HCT116 (cell line): ENCODE measurements at regions not wholly inside any gene's neighbourhood (a gene's known extent, or its start where the extent isn't known, plus 50 kb on each side); places are given as distances from the start of the nearest gene placed in this dataset.

Experiments
- ATAC-seq: fragments of 200-7000 bp; cut with Tn5 transposase; 2 replicates; pipeline ENCODE4 v1.9.1; 2020; ENCODE audit warnings: mild to moderate bottlenecking, moderate library complexity
- BruUV-seq: library from RNA; stranded (reverse); fragments of 400-500 nt; replicated peaks from 2 replicates; lab custom pipeline; 2021; lab: Mats Ljungman, UMichigan
- CTCF ChIA-PET: fragments of 300-600 bp; sonication (Branson Sonifier 250); formaldehyde crosslinking; loops from one replicate; lab custom pipeline; 2021; ENCODE audit warnings: antibody characterized with exemption; lab: Charles Lee
- POLR2A ChIA-PET: fragments of 300-600, 350-600 bp; sonication (Branson Sonifier 250); formaldehyde crosslinking; loops from one replicate; lab custom pipeline; 2021; ENCODE audit warnings: antibody characterized with exemption; lab: Charles Lee
- RAD21 ChIA-PET, 2 experiments: fragments of 300-600 bp; sonication (Branson Sonifier 250); formaldehyde crosslinking; loops; one replicate each; lab custom pipeline; 2023; ENCODE audit warnings: low total read pairs in 2 of 2; ENCODE audit not compliant: uncharacterized antibody in 2 of 2, unreplicated experiment in 2 of 2, low non-redundant PET in 1 of 2; lab: Charles Lee
- DNase-seq: peaks from one replicate; pipeline ENCODE4 v3.0.0-alpha.2; 2010; ENCODE audit warnings: low read depth, low spot score
- H2AFZ ChIP-seq: fragments of 200-600 bp; shearing (Covaris generic), sonication (generic); 2 replicates; pipeline ENCODE4 v1.6.1; 2017; ENCODE audit warnings: low read depth, mixed run types, mixed read lengths, antibody characterized with exemption, low read length; ENCODE audit not compliant: poor library complexity, severe bottlenecking
- H3K27ac ChIP-seq: 2 replicates; pipeline ENCODE4 v1.5.1; 2012; ENCODE audit warnings: low read depth, low read length
- H3K27me3 ChIP-seq: fragments of 200-600 bp; sonication (generic); 2 replicates; pipeline ENCODE4 v1.6.1; 2016; ENCODE audit warnings: mixed run types, low read length, mixed read lengths; ENCODE audit not compliant: insufficient read depth
- H3K36me3 ChIP-seq, 2 experiments: fragments of 200-500 bp in 1 of 2; fragments of 200-600 bp in 1 of 2; sonication (Bioruptor generic) in 1 of 2; sonication (generic) in 1 of 2; 2 replicates each; pipeline versions ENCODE4 v1.5.1 to v1.6.1; 2014 to 2016; ENCODE audit warnings: low read length in 2 of 2, inconsistent platforms in 1 of 2, mixed read lengths in 1 of 2, mixed run types in 1 of 2; ENCODE audit not compliant: insufficient read depth in 2 of 2, control insufficient read depth in 1 of 2
- H3K4me1 ChIP-seq, 2 experiments: fragments of 200-600 bp in 1 of 2; sonication (generic) in 1 of 2; 2 replicates each; pipeline versions ENCODE4 v1.5.1 to v1.6.1; 2012 to 2017; ENCODE audit warnings: low read length in 2 of 2, inconsistent platforms in 1 of 2, mild to moderate bottlenecking in 1 of 2, mixed read lengths in 1 of 2, mixed run types in 1 of 2, moderate library complexity in 1 of 2; ENCODE audit not compliant: insufficient read depth in 2 of 2, control insufficient read depth in 1 of 2
- H3K4me2 ChIP-seq: fragments of 200-600 bp; sonication (generic); 2 replicates; pipeline ENCODE4 v1.6.1; 2017; ENCODE audit warnings: mixed run types, low read length, mixed read lengths
- H3K4me3 ChIP-seq, 2 experiments: fragments of 200-600 bp in 1 of 2; sonication (generic) in 1 of 2; replicated peaks in 1 of 2; 2 replicates each; pipeline ENCODE4 v1.5.1; 2011 to 2016; ENCODE audit warnings: low read length in 2 of 2, control low read depth in 1 of 2, low read depth in 1 of 2, mild to moderate bottlenecking in 1 of 2, mixed read lengths in 1 of 2, mixed run types in 1 of 2
- H3K79me2 ChIP-seq: fragments of 200-600 bp; sonication (generic); 2 replicates; pipeline ENCODE4 v1.6.1; 2017; ENCODE audit warnings: mild to moderate bottlenecking, mixed run types, low read length, moderate library complexity, mixed read lengths; ENCODE audit not compliant: insufficient read depth
- H3K9ac ChIP-seq: fragments of 200-600 bp; sonication (generic); 2 replicates; pipeline ENCODE4 v1.6.1; 2016; ENCODE audit warnings: low read length, mixed read lengths
- H3K9me2 ChIP-seq: fragments of 200-600 bp; sonication (generic), shearing (Covaris generic); 2 replicates; pipeline ENCODE4 v1.6.1; 2017; ENCODE audit warnings: mixed run types, mild to moderate bottlenecking, moderate library complexity; ENCODE audit not compliant: insufficient read depth
- H3K9me3 ChIP-seq, 2 experiments: fragments of 200-500 bp in 1 of 2; fragments of 200-600 bp in 1 of 2; sonication (Bioruptor generic) in 1 of 2; sonication (generic) in 1 of 2; 2 replicates each; pipeline ENCODE4 v1.6.1; 2014 to 2017; ENCODE audit warnings: low read length in 2 of 2, mixed read lengths in 2 of 2, inconsistent platforms in 1 of 2, low read depth in 1 of 2, mild to moderate bottlenecking in 1 of 2, mixed run types in 1 of 2, moderate library complexity in 1 of 2; ENCODE audit not compliant: control insufficient read depth in 1 of 2, insufficient read depth in 1 of 2
- H4K20me1 ChIP-seq: fragments of 200-600 bp; sonication (generic), shearing (Covaris generic); 2 replicates; pipeline ENCODE4 v1.6.1; 2017; ENCODE audit warnings: mixed run types, mild to moderate bottlenecking, moderate library complexity; ENCODE audit not compliant: insufficient read depth
- CBX3 ChIP-seq: IDR thresholded peaks from 2 replicates; pipeline ENCODE4 v1.6.1; 2012; ENCODE audit warnings: low read depth
- EGR1 ChIP-seq: IDR thresholded peaks from 2 replicates; pipeline ENCODE4 v1.6.1; 2012; ENCODE audit warnings: low read depth
- EZH2 ChIP-seq: fragments of 200-600 bp; sonication (generic); IDR thresholded peaks from 2 replicates; pipeline ENCODE4 v1.6.1; 2017; ENCODE audit warnings: antibody characterized with exemption, mixed run types
- POLR2AphosphoS5 ChIP-seq: IDR thresholded peaks from 2 replicates; pipeline ENCODE4 v1.6.1; 2011; ENCODE audit warnings: mild to moderate bottlenecking, low read depth, low read length, moderate library complexity
- SIN3A ChIP-seq: IDR thresholded peaks from 2 replicates; pipeline ENCODE4 v1.6.1; 2012; ENCODE audit warnings: low read depth
- SRF ChIP-seq: IDR thresholded peaks from 2 replicates; pipeline ENCODE4 v1.6.1; 2012; ENCODE audit warnings: low read depth
- intact Hi-C: fragments of 100-400 bp; cut with micrococcal nuclease; formaldehyde crosslinking; loops from 2 replicates; pipeline ENCODE4 v1.10.0; 2022
- TF ChIP-seq, protein P1 (sequence below): IDR thresholded peaks from 2 replicates; pipeline ENCODE4 v1.6.1; 2012
- TF ChIP-seq, protein P2 (sequence below): IDR thresholded peaks from 2 replicates; pipeline ENCODE4 v1.6.1; 2011; ENCODE audit warnings: mild to moderate bottlenecking, low read length, moderate library complexity; ENCODE audit not compliant: insufficient replicate concordance; ENCODE audit errors: extremely low read depth

DNA sequence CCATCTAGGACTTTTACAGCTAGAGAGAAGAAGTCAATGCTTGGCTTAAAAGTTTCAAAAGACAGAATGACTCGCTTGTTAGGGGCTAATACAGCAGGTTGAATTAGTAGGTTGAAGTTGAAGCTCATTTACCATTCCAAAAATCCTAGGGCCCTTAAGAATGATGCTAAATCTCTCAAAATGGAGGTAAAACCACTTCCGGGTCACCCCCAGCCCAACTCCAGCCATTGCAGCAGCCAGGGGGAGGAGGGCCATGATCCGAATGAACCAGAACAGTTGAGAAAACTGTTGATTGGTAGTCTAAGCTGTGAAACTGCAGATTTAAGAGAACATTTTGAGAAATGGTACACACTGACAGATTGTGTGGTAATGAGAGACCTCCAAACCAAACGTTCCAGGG, 245.4 kb downstream of the HNRNPD start (continued):
- TF ChIP-seq, protein P1, sequence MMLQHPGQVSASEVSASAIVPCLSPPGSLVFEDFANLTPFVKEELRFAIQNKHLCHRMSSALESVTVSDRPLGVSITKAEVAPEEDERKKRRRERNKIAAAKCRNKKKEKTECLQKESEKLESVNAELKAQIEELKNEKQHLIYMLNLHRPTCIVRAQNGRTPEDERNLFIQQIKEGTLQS: no peak
- TF ChIP-seq POLR2AphosphoS5: no peak

DNA sequence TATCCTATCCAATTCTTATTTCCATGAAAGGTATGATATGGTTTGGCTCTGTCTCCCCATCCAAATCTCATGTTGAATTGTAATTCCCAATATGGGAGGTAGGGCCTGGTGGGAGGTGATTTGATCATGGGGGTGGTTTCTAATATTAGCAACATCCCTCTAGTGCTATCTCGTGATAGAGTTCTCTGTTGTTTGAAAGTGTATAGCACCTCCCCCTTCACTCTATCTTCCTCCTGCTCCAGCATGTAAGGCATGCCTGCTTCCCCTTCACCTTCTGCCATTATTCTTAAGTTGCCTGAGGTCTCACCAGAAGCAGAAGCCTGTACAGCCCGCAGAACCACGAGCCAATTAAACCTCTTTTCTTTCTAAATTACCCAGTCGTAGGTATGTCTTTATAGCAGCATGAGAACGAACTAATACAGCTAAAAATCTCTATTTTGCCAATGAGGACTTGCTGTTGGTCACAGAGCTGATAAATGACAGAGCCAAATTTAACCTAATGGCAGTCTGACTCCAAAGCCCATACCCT, 247.2 kb downstream of the HNRNPD start:
- CTCF ChIA-PET: no interaction called here
- peaks cover 30% of the 10 kb centered on the region for H3K27me3 ChIP-seq
- H3K27ac ChIP-seq: no peak overlapping the region
- RAD21 ChIA-PET: no interaction called here
- intact Hi-C loops: no loop called here
- POLR2A ChIA-PET: no interaction called here
- H3K4me1 ChIP-seq: no peaks in the 10 kb centered on the region
- no peaks in the 10 kb centered on the region for H3K36me3 ChIP-seq
- TF ChIP-seq SIN3A: no peak
- TF ChIP-seq, protein P2, sequence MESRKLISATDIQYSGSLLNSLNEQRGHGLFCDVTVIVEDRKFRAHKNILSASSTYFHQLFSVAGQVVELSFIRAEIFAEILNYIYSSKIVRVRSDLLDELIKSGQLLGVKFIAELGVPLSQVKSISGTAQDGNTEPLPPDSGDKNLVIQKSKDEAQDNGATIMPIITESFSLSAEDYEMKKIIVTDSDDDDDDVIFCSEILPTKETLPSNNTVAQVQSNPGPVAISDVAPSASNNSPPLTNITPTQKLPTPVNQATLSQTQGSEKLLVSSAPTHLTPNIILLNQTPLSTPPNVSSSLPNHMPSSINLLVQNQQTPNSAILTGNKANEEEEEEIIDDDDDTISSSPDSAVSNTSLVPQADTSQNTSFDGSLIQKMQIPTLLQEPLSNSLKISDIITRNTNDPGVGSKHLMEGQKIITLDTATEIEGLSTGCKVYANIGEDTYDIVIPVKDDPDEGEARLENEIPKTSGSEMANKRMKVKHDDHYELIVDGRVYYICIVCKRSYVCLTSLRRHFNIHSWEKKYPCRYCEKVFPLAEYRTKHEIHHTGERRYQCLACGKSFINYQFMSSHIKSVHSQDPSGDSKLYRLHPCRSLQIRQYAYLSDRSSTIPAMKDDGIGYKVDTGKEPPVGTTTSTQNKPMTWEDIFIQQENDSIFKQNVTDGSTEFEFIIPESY: no peak
- TF ChIP-seq SRF: no peak
- no peak for TF ChIP-seq EZH2
- no peak for TF ChIP-seq CBX3
- no peak for TF ChIP-seq EGR1
- DNase-seq: no peak
- H3K9me2 ChIP-seq: no peaks in the 10 kb centered on the region
- no peak overlapping the region for H3K4me2 ChIP-seq
- no peak overlapping the region for H2AFZ ChIP-seq
- H3K9me3 ChIP-seq: no peaks in the 10 kb centered on the region
- H4K20me1 ChIP-seq: no peaks in the 10 kb centered on the region
- H3K4me3 ChIP-seq: no peak overlapping the region
- no TSS peak for BruUV-seq
- no peak for ATAC-seq
- H3K9ac ChIP-seq: no peak overlapping the region
- no peaks in the 10 kb centered on the region for H3K79me2 ChIP-seq
